Glutamatergic neuron (in vitro differentiated cells): ENCODE measurements at regions not wholly inside any gene's neighbourhood (a gene's known extent, or its start where the extent isn't known, plus 50 kb on each side); places are given as distances from the start of the nearest gene placed in this dataset.

Experiments
- DNase-seq: peaks from one replicate; pipeline ENCODE4 v3.0.0; 2022
- H3K27ac Mint-ChIP-seq: one replicate; pipeline ENCODE4 v1.8.0; 2020; ENCODE audit warnings: mild to moderate bottlenecking, mixed read lengths, inconsistent platforms; ENCODE audit not compliant: unreplicated experiment
- H3K27me3 Mint-ChIP-seq: one replicate; pipeline ENCODE4 v1.8.0; 2020; ENCODE audit warnings: mild to moderate bottlenecking, moderate library complexity, mixed read lengths, inconsistent platforms; ENCODE audit not compliant: unreplicated experiment
- H3K36me3 Mint-ChIP-seq: one replicate; pipeline ENCODE4 v1.8.0; 2020; ENCODE audit warnings: mild to moderate bottlenecking, mixed read lengths, inconsistent platforms; ENCODE audit not compliant: unreplicated experiment
- H3K4me1 Mint-ChIP-seq: one replicate; pipeline ENCODE4 v1.8.0; 2020; ENCODE audit warnings: mild to moderate bottlenecking, low read depth, mixed read lengths, inconsistent platforms; ENCODE audit not compliant: unreplicated experiment
- H3K4me3 Mint-ChIP-seq: one replicate; pipeline ENCODE4 v1.8.0; 2020; ENCODE audit warnings: mild to moderate bottlenecking, mixed read lengths, inconsistent platforms; ENCODE audit not compliant: unreplicated experiment
- H3K9me3 Mint-ChIP-seq: one replicate; pipeline ENCODE4 v1.8.0; 2020; ENCODE audit warnings: mild to moderate bottlenecking, moderate library complexity, mixed read lengths, inconsistent platforms; ENCODE audit not compliant: unreplicated experiment
- CTCF ChIP-seq: fragments of 200-600 bp; sonication (generic); IDR thresholded peaks from one replicate; pipeline ENCODE4 v1.5.0; 2021; ENCODE audit not compliant: partially characterized antibody, unreplicated experiment

GRCh38 chr12:18939051-18939450, 190.5 kb upstream of the PLEKHA5 start:
- Mint-ChIP-seq H3K9me3 (no peaks in the 10 kb centered on the region), H3K36me3 (peaks cover 4% of the 10 kb centered on the region), H3K27me3 (no peaks in the 10 kb centered on the region), H3K4me1 (peaks cover 32% of the 10 kb centered on the region), H3K4me3 (no peak overlapping the region), H3K27ac (peak overlapping the region; percentile 40)
- DNase-seq = no peak
- TF ChIP-seq CTCF = no peak

GRCh38 chr12:18942669-18943068, 186.9 kb upstream of the PLEKHA5 start:
- H3K27me3 Mint-ChIP-seq = no peaks in the 10 kb centered on the region
- no peaks in the 10 kb centered on the region for H3K9me3 Mint-ChIP-seq
- no peak overlapping the region for H3K4me3 Mint-ChIP-seq
- no peak for TF ChIP-seq CTCF
- H3K36me3 Mint-ChIP-seq = no peaks in the 10 kb centered on the region
- no peak overlapping the region for H3K27ac Mint-ChIP-seq
- no peak for DNase-seq
- H3K4me1 Mint-ChIP-seq = peaks cover 19% of the 10 kb centered on the region

GRCh38 chr12:18943200-18943599, 186.3 kb upstream of the PLEKHA5 start:
- Mint-ChIP-seq H3K27ac (no peak overlapping the region), H3K9me3 (no peaks in the 10 kb centered on the region), H3K36me3 (no peaks in the 10 kb centered on the region), H3K4me3 (no peak overlapping the region), H3K4me1 (peaks cover 16% of the 10 kb centered on the region), H3K27me3 (no peaks in the 10 kb centered on the region)
- no peak for TF ChIP-seq CTCF
- DNase-seq = no peak

GRCh38 chr12:18946106-18946505, 183.4 kb upstream of the PLEKHA5 start:
- no peak for TF ChIP-seq CTCF
- Mint-ChIP-seq H3K4me3 (no peak overlapping the region), H3K9me3 (no peaks in the 10 kb centered on the region), H3K4me1 (peaks cover 2% of the 10 kb centered on the region), H3K27me3 (no peaks in the 10 kb centered on the region), H3K36me3 (no peaks in the 10 kb centered on the region), H3K27ac (no peak overlapping the region)
- no peak for DNase-seq

- no peak for DNase-seq
- no peak overlapping the region for H3K27ac Mint-ChIP-seq
- H3K4me3 Mint-ChIP-seq = no peak overlapping the region
- H3K27me3 Mint-ChIP-seq = no peaks in the 10 kb centered on the region
- no peaks in the 10 kb centered on the region for H3K36me3 Mint-ChIP-seq
- H3K4me1 Mint-ChIP-seq = peaks cover 22% of the 10 kb centered on the region
- H3K9me3 Mint-ChIP-seq = no peaks in the 10 kb centered on the region
- no peak for TF ChIP-seq CTCF
Observed at GRCh38 chr12:18951218-18951617, 178.3 kb upstream of the PLEKHA5 start.
